Gastrocnemius medialis (tissue), 4 donors: ENCODE measurements at regions not wholly inside any gene's neighbourhood (a gene's known extent, or its start where the extent isn't known, plus 50 kb on each side); places are given as distances from the start of the nearest gene placed in this dataset.

ENCODE experiments used
- ATAC-seq, 2 donors: fragments of 150-250 bp; one replicate each; pipeline ENCODE4 v1.9.1; 2016
- DNase-seq, 2 donors: peaks; one replicate each; pipeline ENCODE4 v3.0.0-alpha.2; 2019
- H3K27ac ChIP-seq, 4 donors: fragments of 200-600 bp; sonication (generic); 1 replicate in 1 of 4; 2 replicates in 3 of 4; pipeline ENCODE4 v1.5.1; 2016 to 2018; ENCODE audit warnings: mild to moderate bottlenecking in 2 of 4, moderate library complexity in 1 of 4
- H3K27me3 ChIP-seq, 3 donors: fragments of 200-600 bp; sonication (generic) in 2 of 3; 1 replicate in 1 of 3; 2 replicates in 2 of 3; pipeline versions ENCODE4 v1.5.1 to v1.6.0; 2016 to 2019; ENCODE audit warnings: mild to moderate bottlenecking in 1 of 3, moderate library complexity in 1 of 3
- H3K36me3 ChIP-seq, 2 donors: fragments of 200-600 bp; sonication (generic) in 1 of 2; one replicate each; pipeline ENCODE4 v1.5.1; 2017 to 2018
- H3K4me1 ChIP-seq, 2 donors: fragments of 200-600 bp; sonication (generic) in 1 of 2; one replicate each; pipeline ENCODE4 v1.5.1; 2016 to 2017; ENCODE audit warnings: mild to moderate bottlenecking in 2 of 2
- H3K4me3 ChIP-seq, 4 donors: fragments of 200-600 bp; sonication (generic) in 3 of 4; 1 replicate in 1 of 4; 2 replicates in 3 of 4; pipeline ENCODE4 v1.5.1; 2016 to 2019; ENCODE audit warnings: mild to moderate bottlenecking in 2 of 4
- H3K9me3 ChIP-seq, 3 donors: fragments of 200-600 bp; sonication (generic) in 2 of 3; 1 replicate in 1 of 3; 2 replicates in 2 of 3; pipeline ENCODE4 v1.5.1; 2016 to 2019
- POLR2A ChIP-seq, 2 donors: fragments of 450-650 bp; IDR thresholded peaks; one replicate each; pipeline ENCODE4 v1.6.1; 2017; ENCODE audit warnings: antibody characterized with exemption in 2 of 2, mild to moderate bottlenecking in 2 of 2, moderate library complexity in 2 of 2
- in situ Hi-C, 4 donors: fragments of 200-750 bp; cut with MboI; loops; one replicate each; pipeline versions ENCODE4 v1.15.0 to v1.8.0; 2017; ENCODE audit warnings: low sequenced_read_pairs in 4 of 4
- intact Hi-C: fragments of 100-400 bp; cut with DNase I; formaldehyde crosslinking; loops from one replicate; pipeline ENCODE4 v1.15.1; 2023; ENCODE audit warnings: low total_unique reads
- TF ChIP-seq, protein P1 (sequence below), 5 experiments: fragments of 450-650 bp in 3 of 5; fragments of 200-600 bp in 2 of 5; sonication (generic) in 2 of 5; IDR thresholded peaks in 4 of 5; conservative IDR thresholded peaks in 1 of 5; 1 replicate in 4 of 5; 2 replicates in 1 of 5; pipeline ENCODE4 v1.5.1; 2016 to 2019; ENCODE audit warnings: antibody characterized with exemption in 5 of 5, mild to moderate bottlenecking in 3 of 5, moderate library complexity in 3 of 5

DNA sequence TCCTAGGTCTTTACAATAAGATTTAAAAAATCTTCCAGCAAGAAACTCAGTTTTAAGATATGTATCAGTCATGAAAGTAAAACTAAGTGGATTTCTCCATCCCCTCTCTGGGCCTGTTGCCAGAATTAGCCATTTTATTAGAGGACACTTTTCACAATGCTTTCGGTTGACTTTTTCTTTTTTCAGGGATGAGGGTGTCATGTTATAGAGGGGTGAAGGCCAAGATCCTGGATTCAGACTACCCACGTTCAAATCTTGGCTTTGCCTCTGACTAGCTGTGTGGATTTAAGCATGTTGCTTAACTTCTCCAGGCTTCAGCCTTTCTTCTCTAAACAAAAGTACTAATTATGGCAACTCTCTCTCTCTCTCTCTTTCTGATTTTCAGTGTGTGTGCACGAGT lies 111.7 kb upstream of the COX10 start:
- no peak for DNase-seq
- Histone ChIP-seq H3K4me1 (no peaks in the 10 kb centered on the region), H3K9me3 (no peaks in the 10 kb centered on the region), H3K27me3 (no peaks in the 10 kb centered on the region), H3K4me3 (no peak overlapping the region), H3K27ac (no peak overlapping the region), H3K36me3 (no peaks in the 10 kb centered on the region)
- TF ChIP-seq, protein P1, sequence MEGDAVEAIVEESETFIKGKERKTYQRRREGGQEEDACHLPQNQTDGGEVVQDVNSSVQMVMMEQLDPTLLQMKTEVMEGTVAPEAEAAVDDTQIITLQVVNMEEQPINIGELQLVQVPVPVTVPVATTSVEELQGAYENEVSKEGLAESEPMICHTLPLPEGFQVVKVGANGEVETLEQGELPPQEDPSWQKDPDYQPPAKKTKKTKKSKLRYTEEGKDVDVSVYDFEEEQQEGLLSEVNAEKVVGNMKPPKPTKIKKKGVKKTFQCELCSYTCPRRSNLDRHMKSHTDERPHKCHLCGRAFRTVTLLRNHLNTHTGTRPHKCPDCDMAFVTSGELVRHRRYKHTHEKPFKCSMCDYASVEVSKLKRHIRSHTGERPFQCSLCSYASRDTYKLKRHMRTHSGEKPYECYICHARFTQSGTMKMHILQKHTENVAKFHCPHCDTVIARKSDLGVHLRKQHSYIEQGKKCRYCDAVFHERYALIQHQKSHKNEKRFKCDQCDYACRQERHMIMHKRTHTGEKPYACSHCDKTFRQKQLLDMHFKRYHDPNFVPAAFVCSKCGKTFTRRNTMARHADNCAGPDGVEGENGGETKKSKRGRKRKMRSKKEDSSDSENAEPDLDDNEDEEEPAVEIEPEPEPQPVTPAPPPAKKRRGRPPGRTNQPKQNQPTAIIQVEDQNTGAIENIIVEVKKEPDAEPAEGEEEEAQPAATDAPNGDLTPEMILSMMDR (IDR thresholded peaks at IDR 0.05 in 4 of 5, conservative IDR thresholded peaks at IDR 0.05 in 1 of 5) = no peak
- TF ChIP-seq POLR2A (IDR thresholded peaks at IDR 0.05) = no peak
- intact Hi-C loops = no loop called here
- in situ Hi-C loops = no loop called here
- no peak for ATAC-seq

DNA sequence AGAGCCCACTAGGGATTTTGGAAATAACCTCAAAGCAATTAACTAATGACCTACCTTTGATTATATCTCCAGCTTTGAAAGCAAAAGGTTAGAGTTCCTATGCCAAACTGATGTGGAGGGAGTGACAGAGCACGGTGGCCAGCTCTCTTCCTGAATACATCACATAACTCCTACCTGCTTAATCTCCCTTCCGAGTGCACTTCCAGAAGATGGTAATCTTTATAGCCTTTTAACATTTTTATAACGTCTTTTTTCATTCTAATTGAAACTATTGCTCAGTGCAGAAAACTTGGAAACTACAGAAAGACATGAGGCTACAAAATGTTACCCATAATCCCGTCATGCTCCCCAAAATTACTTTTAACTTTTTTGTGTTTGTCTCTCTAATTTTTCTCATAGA lies 110.5 kb upstream of the COX10 start:
- no peaks in the 10 kb centered on the region for H3K27me3 ChIP-seq
- no peaks in the 10 kb centered on the region for H3K4me1 ChIP-seq
- intact Hi-C loops (no loop called here), in situ Hi-C loops (no loop called here)
- ATAC-seq (no peak), DNase-seq (no peak)
- no peak overlapping the region for H3K4me3 ChIP-seq
- no peak overlapping the region for H3K27ac ChIP-seq
- TF ChIP-seq POLR2A (IDR thresholded peaks at IDR 0.05) = no peak
- TF ChIP-seq, protein P1 (IDR thresholded peaks at IDR 0.05 in 4 of 5, conservative IDR thresholded peaks at IDR 0.05 in 1 of 5) = no peak
- no peaks in the 10 kb centered on the region for H3K36me3 ChIP-seq
- no peaks in the 10 kb centered on the region for H3K9me3 ChIP-seq

DNA sequence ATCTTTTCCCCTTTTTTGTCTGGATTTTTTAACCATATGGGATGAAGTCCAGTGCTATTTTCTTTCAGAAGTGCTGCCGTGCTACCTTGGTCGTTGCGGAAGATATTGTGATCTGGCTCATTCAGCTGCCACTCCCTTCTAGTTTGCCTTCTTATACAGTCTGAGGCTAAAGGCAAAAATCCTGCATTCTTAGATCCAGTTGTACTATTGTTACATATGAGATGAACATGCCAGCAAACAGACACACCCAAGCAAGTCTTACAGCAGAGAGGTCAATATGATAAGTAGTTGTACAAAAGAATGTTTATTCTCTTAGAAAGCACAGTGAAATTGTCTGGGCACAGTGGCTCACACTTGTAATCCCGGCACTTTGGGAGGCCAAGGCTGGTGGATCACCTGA lies 108.0 kb upstream of the COX10 start:
- Histone ChIP-seq H3K27me3 (no peaks in the 10 kb centered on the region), H3K4me3 (no peak overlapping the region), H3K36me3 (no peaks in the 10 kb centered on the region), H3K9me3 (no peaks in the 10 kb centered on the region), H3K4me1 (no peaks in the 10 kb centered on the region), H3K27ac (no peak overlapping the region)
- DNase-seq (no peak), ATAC-seq (no peak)
- TF ChIP-seq POLR2A (IDR thresholded peaks at IDR 0.05) = no peak
- TF ChIP-seq, protein P1 (IDR thresholded peaks at IDR 0.05 in 4 of 5, conservative IDR thresholded peaks at IDR 0.05 in 1 of 5) = no peak
- in situ Hi-C loops = no loop called here
- intact Hi-C loops = no loop called here

DNA sequence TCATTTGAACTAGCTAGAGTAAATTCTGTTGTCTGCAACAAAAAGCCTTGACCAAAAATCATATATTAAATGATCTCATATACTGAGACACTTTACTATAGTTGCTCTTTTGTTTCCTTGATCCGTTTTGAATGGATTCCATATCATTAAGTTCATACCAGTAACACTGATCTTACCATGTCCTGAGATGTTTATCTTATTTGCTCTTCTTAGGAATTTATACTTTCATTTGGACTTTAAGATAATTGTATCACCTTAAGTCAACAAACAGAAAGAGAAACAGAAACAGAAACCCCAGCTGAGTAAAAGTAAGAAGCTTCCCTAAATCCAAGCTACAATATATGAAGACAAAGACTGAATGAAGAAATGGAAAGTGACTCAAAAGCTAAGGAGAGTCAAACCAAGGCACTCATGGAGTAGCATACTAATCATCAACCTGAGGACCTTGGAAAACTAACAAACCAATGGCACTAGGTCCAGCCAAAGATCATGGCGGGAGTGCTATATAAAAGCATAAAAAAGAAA lies 106.5 kb upstream of the COX10 start:
- no peak overlapping the region for H3K4me3 ChIP-seq
- no peaks in the 10 kb centered on the region for H3K9me3 ChIP-seq
- TF ChIP-seq POLR2A (IDR thresholded peaks at IDR 0.05) = no peak
- TF ChIP-seq, protein P1 (IDR thresholded peaks at IDR 0.05 in 4 of 5, conservative IDR thresholded peaks at IDR 0.05 in 1 of 5) = no peak
- H3K4me1 ChIP-seq = no peaks in the 10 kb centered on the region
- intact Hi-C loops (no loop called here), in situ Hi-C loops (no loop called here)
- DNase-seq (no peak), ATAC-seq (no peak)
- H3K27me3 ChIP-seq = no peaks in the 10 kb centered on the region
- no peak overlapping the region for H3K27ac ChIP-seq
- no peaks in the 10 kb centered on the region for H3K36me3 ChIP-seq

DNA sequence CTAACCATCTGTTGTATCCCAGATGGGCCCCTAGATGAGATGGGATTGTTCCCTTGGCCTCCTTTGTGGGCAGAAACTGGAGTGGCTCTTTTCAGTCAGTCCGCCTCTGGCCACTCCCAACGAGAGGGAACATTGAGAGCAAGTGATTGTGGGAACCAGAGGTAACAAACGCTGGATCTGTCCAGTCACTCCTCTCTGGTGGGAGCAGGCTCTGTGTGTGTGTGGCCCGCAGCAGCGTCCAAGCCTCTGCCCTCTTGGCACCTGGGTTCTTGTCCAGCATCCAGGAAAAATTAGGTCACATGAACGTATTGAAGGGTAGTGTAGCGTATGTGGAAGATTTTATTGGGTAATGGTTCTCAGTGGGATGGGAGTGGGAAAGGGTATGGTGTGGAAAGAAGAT lies 101.9 kb upstream of the COX10 start:
- H3K27me3 ChIP-seq = no peaks in the 10 kb centered on the region
- in situ Hi-C loops = no loop called here
- DNase-seq = no peak
- TF ChIP-seq POLR2A (IDR thresholded peaks at IDR 0.05) = no peak
- TF ChIP-seq, protein P1 (IDR thresholded peaks at IDR 0.05 in 4 of 5, conservative IDR thresholded peaks at IDR 0.05 in 1 of 5) = no peak
- no peak overlapping the region for H3K4me3 ChIP-seq
- no peaks in the 10 kb centered on the region for H3K4me1 ChIP-seq
- no peak overlapping the region for H3K27ac ChIP-seq
- intact Hi-C loops = no loop called here
- ATAC-seq = no peak
- H3K9me3 ChIP-seq = no peaks in the 10 kb centered on the region
- H3K36me3 ChIP-seq = no peaks in the 10 kb centered on the region
